GM03348 (cell line): ENCODE measurements at regions not wholly inside any gene's neighbourhood (a gene's known extent, or its start where the extent isn't known, plus 50 kb on each side); places are given as distances from the start of the nearest gene placed in this dataset.
"Not testable (repeated sequence)": the region's sequence is repeated elsewhere in the genome, so short reads cannot be mapped to it uniquely, and the experiment has no call there.

Experiments used
- DNase-seq: peaks from one replicate; pipeline ENCODE4 v3.0.0; 2012; ENCODE audit warnings: low spot score

DNA sequence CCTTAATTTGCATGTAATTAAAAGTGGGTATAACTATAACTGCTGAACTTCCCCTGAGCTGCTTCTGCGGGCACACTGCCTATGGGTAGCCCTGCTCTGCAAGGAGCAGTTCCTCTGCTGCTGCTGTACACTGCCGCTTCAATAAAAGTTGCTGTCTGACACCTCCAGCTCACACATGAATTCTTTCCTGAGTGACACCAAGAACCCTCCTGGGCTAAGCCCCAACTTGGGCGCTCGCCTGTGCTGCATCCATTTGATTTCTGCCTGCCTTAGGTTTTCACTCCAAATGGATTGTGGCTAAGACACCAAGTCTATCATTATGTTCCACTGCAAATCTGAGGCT is 215.7 kb downstream of the ANAPC1 start:
- DNase-seq = no peak

DNA sequence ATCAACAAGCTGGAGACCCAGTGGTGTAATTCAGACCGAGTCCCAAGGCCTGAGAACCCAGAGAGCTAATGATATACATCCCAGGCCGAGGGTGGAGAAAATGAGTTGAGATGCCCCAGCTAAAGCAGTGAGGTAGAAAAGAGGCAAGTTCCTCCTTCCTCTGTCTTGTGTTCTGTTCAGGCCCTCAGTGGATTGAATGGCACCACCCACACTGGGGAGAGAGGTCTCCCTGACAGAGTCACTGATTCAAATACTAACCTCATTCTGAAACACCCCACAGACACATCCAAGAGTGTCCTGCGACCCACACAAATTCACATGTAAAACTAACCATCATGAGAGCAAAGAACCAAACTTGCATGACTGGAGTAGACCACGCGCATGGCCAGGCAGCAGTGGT is 215.3 kb downstream of the ANAPC1 start:
- no peak for DNase-seq

DNA sequence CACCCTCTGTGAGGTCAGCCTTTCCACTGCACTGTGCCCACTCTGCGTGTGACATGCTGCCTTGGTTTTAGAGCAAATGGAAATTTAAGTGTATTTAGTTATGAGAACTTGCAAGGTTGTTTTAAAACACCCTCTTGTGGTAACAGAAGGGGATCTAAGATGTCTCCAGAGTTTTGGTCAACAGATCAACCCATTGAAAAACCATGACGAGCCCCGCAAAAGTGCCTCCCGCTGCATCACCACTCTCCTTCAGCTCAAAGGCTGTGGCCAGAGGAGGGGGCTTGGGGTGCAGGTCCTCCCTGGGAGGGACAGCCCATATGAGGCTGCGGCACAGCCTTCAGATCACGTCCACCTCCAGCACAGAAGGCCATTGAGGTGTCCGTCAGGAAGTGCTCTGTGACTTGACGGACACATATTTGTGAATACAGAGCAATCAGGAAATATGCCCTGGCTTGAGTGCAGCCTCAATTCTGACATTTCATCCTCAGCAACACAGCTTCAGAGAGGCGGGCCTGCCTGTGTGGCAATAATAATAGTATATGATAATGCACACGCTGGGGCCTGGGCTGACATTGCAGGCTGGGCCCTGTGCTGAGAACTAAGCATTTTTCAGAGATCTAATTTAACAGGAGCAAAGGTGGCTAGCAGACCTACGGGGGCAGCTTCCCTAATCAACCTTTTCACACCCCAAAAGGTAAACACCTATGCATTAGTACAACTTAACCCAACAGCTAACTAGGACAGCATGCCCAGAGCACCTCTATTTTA is 213.9 kb downstream of the ANAPC1 start:
- no peak for DNase-seq

DNA sequence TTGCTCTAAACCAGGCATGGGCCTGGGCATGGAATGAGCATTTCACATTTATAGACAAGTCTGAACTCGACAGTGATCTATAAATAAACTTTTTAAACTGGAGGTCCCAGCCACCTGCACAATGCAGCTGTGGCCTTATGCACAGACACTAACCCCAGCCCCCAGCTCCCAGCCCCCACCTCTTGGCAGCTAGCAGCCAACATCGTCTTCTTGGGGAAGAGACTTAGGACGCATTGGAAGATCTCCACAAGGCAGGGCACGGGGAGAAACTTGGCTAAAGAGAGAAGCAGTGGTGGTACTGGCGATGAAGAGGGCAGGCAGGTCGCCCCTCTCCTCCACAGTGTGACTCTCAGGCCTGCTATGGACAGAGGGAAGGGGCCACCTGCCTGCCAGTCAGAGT is 213.2 kb downstream of the ANAPC1 start:
- DNase-seq = no peak

DNA sequence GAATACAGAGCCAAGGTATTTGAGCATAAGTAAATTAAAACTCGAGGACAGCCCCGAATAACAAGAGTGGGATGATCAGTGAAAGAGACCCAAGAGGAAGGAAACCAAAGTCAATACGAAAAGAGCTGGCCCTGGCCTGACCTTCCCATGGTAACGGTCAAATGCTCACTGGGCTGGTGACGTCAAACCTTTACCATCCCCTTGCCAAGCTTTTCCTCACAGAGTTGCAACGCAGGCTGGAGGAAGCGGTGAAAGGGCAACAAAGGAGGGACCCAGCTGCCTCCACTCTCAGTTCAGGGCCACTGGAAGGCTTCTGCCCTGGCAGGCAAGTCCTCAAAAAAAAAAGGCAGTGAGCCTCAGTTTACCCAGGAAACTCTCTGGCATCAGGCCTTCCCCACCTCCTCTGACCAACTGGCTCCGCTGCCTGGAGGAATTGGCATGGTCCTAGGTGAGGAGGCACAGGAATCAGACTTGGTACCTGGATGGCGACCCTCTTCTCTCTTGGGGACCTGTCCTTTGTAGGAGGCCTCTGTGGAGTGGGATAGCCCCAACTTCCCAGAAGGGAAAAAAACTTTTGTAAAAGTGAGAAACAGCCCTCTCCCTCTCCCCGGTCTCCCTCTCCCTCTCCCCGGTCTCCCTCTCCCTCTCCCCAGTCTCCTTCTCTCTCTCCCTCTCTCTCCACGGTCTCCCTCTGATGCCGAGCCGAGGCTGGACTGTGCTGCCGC is 212.4 kb downstream of the ANAPC1 start:
- no peak for DNase-seq

DNA sequence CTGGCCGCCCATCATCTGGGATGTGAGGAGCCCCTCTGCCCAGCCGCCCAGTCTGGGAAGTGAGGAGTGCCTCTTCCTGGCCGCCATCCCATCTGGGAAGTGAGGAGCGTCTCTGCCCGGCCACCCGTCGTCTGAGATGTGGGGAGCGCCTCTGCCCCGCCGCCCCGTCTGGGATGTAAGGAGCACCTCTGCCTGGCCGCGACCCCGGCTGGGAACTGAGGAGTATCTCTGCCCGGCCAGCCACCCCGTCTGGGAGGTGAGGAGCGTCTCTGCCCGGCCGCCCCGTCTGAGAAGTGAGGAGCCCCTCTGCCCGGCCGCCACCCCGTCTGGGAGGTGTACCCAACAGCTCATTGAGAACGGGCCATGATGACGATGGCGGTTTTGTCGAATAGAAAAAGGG is 211.4 kb downstream of the ANAPC1 start:
- DNase-seq = not testable (repeated sequence)

DNA sequence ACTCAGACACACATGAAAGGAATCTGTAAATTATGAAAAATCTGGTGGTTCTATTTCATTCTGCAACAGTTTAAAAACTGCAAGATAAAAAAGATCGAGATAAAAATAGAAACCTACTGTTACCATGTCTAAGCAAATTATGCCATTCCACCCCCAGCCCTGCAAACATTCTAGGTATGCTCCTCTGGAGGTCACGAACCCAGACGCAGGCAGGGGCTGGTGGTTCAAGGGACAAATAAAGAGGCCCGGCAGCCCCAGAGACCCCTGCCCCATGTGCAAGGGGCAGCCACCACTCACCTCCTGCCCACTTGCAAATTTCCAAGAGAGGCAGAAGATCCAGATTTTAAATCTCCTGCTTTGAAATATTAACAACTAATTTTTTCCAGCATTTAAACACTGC is 210.5 kb downstream of the ANAPC1 start:
- no peak for DNase-seq

DNA sequence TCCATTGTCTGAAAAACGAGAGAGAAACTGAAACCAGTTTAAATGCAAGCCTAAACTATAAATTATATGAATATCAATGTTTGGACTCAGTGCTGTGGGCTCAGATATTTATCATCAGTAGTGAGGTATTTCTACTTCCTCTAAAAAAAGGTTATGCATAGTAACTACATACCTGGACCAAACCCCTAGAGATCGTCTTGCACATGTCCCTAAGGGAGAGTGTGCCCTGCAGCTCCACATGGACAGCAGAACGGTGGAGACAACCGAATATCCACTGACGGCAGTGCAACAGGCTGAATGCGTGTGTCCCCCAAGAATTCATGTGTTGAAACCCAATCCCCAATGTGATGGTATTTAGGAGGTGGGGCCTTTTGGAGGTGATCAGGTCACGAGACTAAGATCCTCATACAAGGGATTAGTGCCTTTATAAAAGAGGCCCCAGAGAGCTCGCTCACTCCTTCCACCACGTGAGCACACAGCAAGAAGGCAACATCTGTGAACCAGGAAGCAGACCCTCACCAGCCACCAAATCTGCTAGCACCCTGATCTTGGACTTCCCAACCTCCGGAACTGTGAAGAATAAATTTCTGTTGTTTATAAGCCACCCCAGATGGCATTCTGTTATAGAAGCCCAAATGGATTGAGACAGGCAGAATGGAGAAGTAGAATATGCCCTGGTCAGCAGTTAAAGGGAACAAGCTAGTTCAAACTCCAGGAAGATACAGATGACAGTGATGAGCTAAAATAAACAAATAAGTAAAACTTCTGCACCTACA is 208.4 kb downstream of the ANAPC1 start:
- no peak for DNase-seq

DNA sequence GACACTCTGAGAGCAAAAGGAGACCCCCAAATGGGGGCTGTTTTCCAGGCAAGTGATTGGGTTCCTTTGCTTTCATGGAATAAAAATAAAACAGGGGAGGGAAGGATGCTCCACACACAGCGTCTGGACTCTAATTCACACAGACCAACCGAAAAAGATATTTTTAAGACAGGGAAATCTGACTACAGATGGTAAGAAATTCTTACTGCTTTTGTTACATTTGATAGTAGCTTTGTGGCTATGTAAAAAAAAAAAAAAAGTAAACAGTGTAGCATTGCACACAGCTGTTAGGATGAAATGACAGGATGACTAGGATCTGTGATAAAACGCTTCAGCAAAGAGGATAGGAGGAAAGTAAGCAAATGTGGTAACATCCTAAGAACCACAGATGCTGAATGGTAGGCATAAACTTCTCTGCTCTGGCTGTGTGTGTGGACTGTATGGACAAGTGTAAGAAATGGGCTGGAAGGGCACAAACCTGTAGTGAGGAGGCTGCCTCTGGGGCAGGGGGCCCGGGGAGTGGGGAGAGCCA is 207.6 kb downstream of the ANAPC1 start:
- DNase-seq = no peak

DNA sequence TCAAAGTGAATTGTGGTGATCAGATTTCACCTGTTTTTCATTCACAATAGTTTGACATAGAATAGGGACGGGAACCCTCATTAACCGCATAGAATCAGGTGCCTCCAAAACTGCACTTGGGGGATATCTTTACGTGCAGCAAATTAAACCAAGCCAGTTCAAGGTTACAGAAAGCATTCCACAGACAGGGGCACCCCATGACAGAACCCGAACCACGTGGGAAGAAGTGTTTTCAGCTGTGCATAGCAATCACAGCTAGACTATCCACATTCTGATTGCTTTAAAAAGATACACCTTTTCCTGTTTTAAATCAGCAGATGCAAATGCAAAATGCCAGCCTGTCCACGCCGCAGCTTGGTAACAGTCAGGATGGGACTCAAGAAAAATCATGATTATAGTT is 205.8 kb downstream of the ANAPC1 start:
- no peak for DNase-seq

DNA sequence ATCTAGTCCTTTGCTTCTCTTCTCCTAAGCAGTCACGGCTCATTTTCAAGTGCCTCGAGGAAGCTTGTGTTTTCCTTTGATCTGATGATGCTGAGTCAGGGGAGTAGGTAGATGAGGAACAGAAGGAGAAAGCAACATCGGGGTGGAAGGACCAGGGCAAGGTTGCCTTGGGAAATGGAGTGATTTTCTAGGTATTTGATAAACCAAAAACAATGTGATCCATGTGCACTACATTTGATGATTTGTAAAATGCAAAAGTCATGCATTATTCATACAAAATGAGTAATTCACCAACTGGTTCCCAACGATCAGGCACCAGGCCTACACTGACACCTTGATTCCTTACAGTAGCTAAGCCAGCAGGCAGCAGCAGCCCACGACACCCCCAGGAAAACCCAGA is 205.3 kb downstream of the ANAPC1 start:
- no peak for DNase-seq

DNA sequence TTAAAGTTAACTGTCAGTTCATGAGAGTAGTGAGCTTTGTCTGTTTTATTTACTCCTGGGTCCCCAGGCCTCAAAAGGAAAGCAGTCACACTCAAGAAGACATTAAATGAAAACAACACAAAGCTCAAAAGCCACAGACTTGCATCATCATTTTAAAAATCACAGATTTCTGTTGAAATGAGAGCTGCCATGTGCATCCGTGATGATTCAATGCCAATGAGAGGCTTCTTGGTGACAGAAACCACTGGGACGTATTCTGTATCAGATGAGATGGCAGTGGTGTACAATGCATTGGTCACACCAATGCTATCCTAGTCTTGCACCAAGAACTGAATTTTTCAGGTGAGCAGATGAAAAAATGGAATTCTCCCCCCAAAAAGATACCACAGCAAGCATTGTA is 204.8 kb downstream of the ANAPC1 start:
- no peak for DNase-seq

DNA sequence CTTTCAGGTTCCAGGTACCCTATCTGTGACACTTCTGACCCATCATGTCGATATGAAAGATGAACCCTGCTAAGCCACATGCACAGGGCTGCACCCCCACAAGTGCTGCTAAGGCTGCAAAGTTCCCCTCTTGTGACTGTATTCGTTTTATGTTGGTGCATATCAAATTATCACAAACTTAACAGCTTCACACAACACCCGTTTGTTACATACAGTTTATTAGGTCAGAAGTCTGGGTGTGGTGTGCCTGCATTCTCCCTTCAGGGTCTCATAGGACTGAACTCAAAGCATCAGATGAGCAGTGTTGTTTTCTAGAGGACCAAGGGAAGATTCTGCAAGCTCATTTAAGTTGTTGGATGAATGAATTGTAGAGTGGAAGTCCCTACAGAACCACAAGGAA is 199.4 kb downstream of the ANAPC1 start:
- no peak for DNase-seq

DNA sequence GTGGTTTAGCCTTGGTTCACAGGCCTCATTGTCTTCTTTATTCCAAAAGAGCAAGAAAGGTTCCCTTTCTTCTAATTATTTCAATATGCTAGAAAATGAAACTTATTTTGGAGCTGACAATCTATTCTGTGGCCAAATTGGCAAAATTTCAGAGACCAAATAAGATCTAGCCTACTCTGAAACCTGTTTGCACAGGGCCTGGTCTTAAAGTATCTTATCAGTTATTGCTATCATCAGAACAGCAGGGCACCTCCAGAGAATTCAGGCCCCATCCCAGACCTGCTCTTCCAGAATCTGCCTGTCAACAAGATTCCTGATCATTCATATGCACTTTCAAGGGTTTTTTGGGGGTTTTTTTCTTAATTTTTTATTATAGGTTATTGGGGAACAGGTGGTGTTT is 198.7 kb downstream of the ANAPC1 start:
- DNase-seq = no peak

DNA sequence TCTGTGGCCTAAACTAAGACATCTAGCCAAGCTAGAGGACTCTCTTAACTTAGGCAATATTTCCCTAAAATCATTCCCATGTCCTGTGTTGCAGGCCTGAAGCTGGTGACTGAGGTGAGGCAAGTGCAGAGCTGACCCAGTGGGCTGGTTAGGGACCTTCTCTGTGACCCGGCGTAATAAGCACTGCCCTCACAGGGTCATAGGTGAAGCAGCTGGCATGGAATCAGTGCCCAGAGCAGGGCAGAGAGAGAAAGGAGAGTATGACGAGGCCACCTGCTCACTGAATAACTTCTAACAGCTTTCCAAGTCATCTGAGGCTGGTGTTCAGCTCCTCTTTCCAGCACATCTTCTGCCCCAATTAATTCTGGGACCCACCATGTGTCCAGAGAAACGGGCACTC is 197.0 kb downstream of the ANAPC1 start:
- DNase-seq = no peak

DNA sequence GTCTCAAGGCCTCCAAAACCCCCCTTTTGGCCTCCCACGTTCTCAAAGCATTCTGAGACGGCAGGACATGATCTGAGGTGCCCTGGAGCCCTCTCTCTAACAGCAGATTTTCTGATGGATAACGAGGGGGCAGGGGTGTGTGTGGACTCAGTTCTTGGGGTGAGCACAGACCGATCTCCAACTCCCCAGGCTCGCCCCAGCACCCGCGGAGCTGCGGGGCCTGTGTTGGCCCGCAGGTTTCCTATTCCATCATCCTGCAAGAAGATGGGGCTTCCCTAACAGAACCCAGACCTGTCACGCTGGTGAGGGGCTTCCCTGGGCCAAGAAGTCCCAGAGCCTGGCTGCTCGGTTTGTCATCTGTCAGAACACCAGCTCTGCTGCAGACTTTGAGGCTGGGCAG is 196.1 kb downstream of the ANAPC1 start:
- DNase-seq = no peak

DNA sequence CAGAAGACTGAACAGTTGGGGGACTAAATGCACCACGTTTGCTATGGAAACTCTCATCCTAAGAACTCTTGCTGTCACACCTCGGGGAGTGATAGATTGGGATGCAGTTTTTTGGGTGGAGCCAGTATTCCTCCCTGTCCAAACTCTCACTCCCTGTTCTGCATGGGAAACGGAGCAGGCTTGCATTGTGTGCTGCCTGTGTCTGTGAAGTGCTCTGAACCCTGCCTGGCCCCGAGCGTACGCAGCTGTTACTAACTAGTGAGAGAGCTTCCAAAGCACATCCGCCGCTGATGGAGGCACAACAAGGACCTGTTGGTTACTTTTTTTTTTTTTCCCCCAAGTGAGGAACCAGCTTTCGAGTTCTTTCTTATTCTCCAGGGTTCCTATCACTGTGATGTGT is 195.5 kb downstream of the ANAPC1 start:
- no peak for DNase-seq

DNA sequence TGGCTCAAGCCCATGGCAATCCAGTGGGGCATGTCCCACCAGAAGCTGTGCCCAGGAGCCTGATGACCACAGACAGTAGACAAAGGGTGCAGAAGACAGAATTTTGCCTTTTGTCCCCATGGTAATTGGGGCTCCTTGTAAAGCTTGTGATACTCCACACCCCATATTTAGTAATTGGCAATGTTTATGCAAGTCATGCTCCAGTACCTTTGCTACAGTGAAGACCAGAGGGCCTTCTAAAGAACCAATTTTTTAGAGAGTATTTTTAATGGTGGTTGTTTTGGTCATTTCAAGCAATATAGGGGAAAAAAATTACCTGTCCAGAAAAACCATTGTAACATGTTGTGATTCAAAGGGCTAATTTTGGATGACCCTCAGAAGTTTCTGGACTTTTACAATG is 194.8 kb downstream of the ANAPC1 start:
- DNase-seq = no peak

DNA sequence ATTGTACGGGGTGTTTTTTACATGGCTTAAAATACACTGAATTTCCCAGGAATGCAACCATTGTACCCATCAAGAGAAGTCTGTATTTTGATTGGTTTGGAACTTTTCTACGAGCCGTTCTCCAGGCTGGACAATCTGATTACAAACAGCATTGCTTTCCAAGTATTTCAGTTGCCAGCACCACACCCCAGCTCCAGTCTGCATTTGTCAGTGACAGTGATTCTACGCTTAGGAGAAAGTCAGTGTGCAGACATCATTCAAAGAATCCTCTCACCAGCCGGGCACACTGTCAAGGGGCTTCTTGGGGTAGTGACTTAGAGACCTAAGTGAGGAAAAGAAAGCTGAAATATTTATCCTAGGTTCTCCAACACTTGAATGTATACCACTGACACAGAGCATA is 194.1 kb downstream of the ANAPC1 start:
- DNase-seq = no peak

DNA sequence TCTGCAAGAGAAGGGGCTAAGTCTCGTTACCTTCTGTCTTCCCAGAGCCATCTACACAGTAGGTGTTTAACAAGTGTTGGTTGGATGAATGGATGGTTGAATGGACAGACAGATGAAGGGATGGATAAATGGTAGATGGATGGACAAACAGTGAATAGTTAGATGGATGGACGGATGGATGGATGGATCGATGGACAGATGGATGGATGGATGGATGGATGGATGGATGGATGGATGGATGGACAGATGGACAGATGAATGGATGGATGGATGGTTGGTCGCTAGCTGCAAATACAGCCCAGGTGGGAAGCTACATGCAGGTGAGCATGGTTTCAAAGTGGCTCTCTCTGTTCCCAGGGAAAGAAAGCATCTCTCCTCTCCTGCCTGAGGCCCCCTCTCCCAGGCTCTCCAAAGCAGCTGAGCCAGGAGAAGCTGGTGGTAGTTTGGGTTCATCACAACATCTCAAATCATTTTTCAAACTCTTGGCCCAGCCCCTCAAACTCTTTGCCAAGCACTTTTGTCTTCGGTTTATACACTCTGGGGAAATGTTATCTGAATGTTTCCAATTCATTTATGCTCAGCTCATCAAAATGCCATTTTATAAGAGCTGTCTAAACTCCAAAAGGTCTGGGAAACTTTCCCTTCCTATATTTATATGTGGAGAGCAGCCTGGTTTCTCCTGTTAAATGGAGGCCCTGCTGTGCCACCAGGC is 192.7 kb downstream of the ANAPC1 start:
- DNase-seq = no peak

DNA sequence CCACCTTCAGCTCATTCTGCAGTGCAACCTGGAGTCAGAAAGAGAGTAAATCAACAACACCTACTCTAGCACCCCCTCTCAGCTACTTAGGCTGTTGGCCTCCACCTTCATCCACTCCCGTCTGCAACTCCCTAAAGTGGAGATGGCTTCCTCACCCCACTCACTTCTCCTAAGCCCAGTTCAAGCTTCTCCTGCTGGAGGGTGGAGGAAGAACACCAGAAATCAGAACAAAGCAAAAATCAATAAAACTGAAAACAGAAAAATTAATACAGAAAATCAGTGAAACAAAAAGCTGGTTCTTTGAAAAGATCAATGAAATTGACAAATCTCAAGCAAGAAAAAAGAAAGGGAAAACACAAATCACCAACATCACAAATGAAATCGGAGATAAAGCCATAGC is 191.7 kb downstream of the ANAPC1 start:
- no peak for DNase-seq

DNA sequence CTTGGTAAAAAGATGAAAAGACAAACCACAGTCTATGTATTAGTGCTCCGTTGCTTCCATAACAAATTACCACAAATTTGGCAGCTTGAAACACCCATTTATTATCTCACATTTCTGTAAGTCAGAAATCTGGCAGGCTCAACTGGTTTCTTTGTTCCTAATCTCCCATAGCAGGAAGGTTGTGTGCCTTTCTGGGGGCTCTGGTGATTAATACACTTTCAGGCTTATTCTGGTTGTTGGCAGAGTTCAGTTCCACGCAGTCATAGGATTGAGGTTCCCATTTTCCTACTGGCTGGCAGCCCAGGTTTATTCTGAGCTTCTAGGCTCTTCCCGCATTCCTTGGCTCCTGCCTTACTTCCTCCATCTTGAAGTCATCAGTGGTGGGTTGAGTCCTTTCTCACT is 189.3 kb downstream of the ANAPC1 start:
- peak; percentile 83 for DNase-seq
